ENCODE measurements at regions not wholly inside any gene's neighbourhood (a gene's known extent, or its start where the extent isn't known, plus 50 kb on each side); places are given as distances from the start of the nearest gene placed in this dataset.

DNA sequence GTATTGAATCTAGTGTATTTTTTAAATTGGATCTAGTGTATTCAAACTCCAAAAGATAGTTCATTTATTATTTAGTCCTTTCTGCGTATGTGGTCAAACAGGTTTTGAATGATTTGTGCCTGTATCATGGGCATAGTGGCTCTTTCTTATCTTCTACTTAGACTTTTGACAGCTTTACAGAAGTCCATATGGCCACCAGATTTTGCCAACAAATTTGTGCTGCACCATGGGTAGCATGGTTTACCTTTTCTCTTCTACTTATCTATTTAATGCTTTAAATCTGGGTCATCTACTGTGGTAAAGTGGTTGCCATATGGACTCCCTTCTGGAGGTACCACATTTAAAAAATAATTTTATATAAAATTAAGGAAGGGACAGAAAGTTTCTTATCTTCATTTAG lies 66.9 kb upstream of the CADM2 start:
- no peak for DNase-seq (ENCODE audit: low read depth)
- H3K4me3 ChIP-seq (ENCODE audit: low read length) = no peak overlapping the region
- TF ChIP-seq, protein P1, sequence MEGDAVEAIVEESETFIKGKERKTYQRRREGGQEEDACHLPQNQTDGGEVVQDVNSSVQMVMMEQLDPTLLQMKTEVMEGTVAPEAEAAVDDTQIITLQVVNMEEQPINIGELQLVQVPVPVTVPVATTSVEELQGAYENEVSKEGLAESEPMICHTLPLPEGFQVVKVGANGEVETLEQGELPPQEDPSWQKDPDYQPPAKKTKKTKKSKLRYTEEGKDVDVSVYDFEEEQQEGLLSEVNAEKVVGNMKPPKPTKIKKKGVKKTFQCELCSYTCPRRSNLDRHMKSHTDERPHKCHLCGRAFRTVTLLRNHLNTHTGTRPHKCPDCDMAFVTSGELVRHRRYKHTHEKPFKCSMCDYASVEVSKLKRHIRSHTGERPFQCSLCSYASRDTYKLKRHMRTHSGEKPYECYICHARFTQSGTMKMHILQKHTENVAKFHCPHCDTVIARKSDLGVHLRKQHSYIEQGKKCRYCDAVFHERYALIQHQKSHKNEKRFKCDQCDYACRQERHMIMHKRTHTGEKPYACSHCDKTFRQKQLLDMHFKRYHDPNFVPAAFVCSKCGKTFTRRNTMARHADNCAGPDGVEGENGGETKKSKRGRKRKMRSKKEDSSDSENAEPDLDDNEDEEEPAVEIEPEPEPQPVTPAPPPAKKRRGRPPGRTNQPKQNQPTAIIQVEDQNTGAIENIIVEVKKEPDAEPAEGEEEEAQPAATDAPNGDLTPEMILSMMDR (conservative IDR thresholded peaks at IDR 0.05; ENCODE audit: low read depth, low read length) = no peak

DNA sequence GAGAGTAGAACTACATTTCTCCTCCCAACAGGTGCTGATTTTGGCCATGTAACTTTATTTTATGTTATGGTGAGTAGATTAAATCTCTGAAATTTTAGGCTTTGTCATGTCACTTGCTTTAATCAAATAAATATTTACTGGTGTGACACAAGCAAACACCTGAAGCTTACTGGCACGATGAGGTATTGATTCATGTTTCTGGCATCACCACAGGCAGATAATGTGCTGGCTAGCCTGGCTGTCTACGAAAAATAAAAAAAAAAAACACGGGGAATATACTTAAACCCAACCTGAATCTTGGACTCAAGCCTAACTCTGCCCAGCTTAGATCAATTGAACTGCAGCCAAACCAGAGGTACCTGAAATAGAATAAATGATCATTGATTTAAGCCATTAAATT lies 65.6 kb upstream of the CADM2 start:
- H3K4me3 ChIP-seq (ENCODE audit: low read length) = no peak overlapping the region
- no peak for DNase-seq (ENCODE audit: low read depth)
- TF ChIP-seq, protein P1 (conservative IDR thresholded peaks at IDR 0.05; ENCODE audit: low read depth, low read length) = no peak

DNA sequence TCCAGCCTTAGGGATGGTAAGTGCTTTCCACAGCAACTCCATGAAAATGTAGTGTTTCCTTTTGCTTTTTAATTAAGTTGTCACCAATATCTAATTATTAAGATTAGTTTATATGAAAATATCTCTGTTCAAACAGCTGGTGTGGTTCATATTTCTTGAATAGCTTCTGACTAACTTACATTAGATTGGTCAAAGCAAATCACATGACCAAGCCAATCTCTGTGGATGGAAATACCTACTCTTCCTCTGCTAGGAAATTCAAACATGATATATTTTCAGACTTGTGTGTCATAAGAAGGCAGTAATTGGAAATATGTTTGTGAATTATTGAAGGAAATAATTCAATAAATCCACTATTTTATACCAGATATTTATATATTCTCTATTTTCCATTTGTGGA lies 54.6 kb upstream of the CADM2 start:
- TF ChIP-seq, protein P1 (conservative IDR thresholded peaks at IDR 0.05; ENCODE audit: low read depth, low read length) = no peak
- H3K4me3 ChIP-seq (ENCODE audit: low read length) = no peak overlapping the region
- DNase-seq (ENCODE audit: low read depth) = no peak

DNA sequence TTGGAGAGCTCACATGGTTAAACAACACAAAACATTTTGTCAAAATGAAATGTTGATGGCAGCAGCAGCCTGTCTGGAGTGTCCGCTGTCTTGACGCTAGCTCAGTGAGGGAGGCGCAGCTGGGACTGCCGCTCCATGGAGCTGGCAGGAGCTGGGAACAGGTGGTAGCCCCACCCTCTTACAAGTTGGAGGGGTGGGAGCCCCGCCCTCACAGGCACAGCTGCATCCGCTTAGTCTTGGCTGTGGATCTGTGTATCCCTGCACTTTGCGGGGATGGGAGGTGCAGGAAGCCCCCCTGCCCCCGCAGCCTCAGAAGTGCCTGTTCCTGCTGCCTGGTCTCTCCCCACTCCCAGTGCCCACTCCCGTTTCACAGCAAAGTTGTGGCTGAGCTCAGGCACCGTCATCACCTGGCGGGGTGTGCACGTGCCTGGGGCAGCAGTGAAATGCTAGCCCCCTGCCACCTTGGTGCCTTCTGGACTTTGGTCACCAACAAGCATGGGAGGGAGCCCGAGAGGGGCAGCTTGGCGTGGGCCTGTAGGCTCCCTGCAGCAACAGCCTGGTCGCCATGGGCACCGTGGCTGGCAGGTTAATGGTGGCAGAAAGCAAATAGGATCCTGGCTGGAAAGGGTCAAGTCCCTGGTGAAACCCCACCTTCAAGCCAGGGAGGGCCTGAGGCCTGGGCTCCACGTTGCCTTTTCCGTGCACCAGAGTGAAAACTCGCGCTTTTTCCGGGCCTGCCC lies 53.8 kb upstream of the CADM2 start:
- DNase-seq (ENCODE audit: low read depth) = no peak
- H3K4me3 ChIP-seq (ENCODE audit: low read length) = no peak overlapping the region
- TF ChIP-seq, protein P1 (conservative IDR thresholded peaks at IDR 0.05; ENCODE audit: low read depth, low read length) = no peak

DNA sequence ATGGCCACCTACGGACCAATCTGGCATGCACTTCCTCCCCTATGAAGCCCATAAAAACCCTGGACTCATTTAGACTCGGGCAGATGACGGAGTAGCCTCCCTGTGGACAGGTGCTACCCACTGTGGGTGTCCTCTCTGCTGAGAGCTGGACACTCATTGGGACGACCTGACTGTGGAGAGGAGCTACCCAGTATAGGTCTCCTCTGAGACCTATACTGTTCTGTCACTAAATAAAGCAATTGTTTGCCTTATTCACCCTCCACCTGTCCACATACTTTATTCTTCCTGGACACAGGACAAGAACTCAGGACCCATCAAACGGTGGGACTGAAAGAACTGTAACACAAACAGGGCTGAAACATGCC lies 53.3 kb upstream of the CADM2 start:
- TF ChIP-seq, protein P1 (conservative IDR thresholded peaks at IDR 0.05; ENCODE audit: low read depth, low read length) = no peak
- no peak for DNase-seq (ENCODE audit: low read depth)
- H3K4me3 ChIP-seq (ENCODE audit: low read length) = no peak overlapping the region

DNA sequence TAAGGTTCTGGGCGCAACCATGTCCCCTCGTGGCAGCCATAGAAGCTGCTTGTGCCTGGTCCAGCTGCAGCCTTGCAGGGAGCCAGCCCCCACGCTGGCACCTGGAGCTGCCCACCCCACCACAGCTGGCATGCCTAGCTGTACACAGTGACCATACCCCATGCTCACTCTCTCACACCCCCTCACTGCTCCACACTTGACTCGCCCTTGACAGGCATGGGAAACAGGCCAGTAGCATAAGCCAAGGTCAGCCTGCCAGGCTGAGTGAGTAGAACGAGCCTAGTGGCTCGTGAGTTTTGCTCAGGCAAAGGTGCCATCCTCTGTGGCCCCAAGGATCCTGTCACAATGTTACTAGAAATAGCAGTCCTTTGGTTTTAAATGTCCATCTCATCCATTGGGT lies 52.7 kb upstream of the CADM2 start:
- TF ChIP-seq, protein P1 (conservative IDR thresholded peaks at IDR 0.05; ENCODE audit: low read depth, low read length) = no peak
- no peak for DNase-seq (ENCODE audit: low read depth)
- no peak overlapping the region for H3K4me3 ChIP-seq (ENCODE audit: low read length)

All from retinal pigment epithelial cell (primary cell).